HCT116 (cell line): ENCODE measurements at regions not wholly inside any gene's neighbourhood (a gene's known extent, or its start where the extent isn't known, plus 50 kb on each side); places are given as distances from the start of the nearest gene placed in this dataset.

Experiments used
- ATAC-seq: fragments of 200-7000 bp; cut with Tn5 transposase; 2 replicates; pipeline ENCODE4 v1.9.1; 2020; ENCODE audit warnings: mild to moderate bottlenecking, moderate library complexity
- BruUV-seq: library from RNA; stranded (reverse); fragments of 400-500 nt; replicated peaks from 2 replicates; lab custom pipeline; 2021; lab: Mats Ljungman, UMichigan
- CTCF ChIA-PET: fragments of 300-600 bp; sonication (Branson Sonifier 250); formaldehyde crosslinking; loops from one replicate; lab custom pipeline; 2021; ENCODE audit warnings: antibody characterized with exemption; lab: Charles Lee
- POLR2A ChIA-PET: fragments of 300-600, 350-600 bp; sonication (Branson Sonifier 250); formaldehyde crosslinking; loops from one replicate; lab custom pipeline; 2021; ENCODE audit warnings: antibody characterized with exemption; lab: Charles Lee
- RAD21 ChIA-PET, 2 experiments: fragments of 300-600 bp; sonication (Branson Sonifier 250); formaldehyde crosslinking; loops; one replicate each; lab custom pipeline; 2023; ENCODE audit warnings: low total read pairs in 2 of 2; ENCODE audit not compliant: uncharacterized antibody in 2 of 2, unreplicated experiment in 2 of 2, low non-redundant PET in 1 of 2; lab: Charles Lee
- DNase-seq: peaks from one replicate; pipeline ENCODE4 v3.0.0-alpha.2; 2010; ENCODE audit warnings: low read depth, low spot score
- H2AFZ ChIP-seq: fragments of 200-600 bp; shearing (Covaris generic), sonication (generic); 2 replicates; pipeline ENCODE4 v1.6.1; 2017; ENCODE audit warnings: low read depth, mixed run types, mixed read lengths, antibody characterized with exemption, low read length; ENCODE audit not compliant: poor library complexity, severe bottlenecking
- H3K27ac ChIP-seq: 2 replicates; pipeline ENCODE4 v1.5.1; 2012; ENCODE audit warnings: low read depth, low read length
- H3K27me3 ChIP-seq: fragments of 200-600 bp; sonication (generic); 2 replicates; pipeline ENCODE4 v1.6.1; 2016; ENCODE audit warnings: mixed run types, low read length, mixed read lengths; ENCODE audit not compliant: insufficient read depth
- H3K36me3 ChIP-seq, 2 experiments: fragments of 200-500 bp in 1 of 2; fragments of 200-600 bp in 1 of 2; sonication (Bioruptor generic) in 1 of 2; sonication (generic) in 1 of 2; 2 replicates each; pipeline versions ENCODE4 v1.5.1 to v1.6.1; 2014 to 2016; ENCODE audit warnings: low read length in 2 of 2, inconsistent platforms in 1 of 2, mixed read lengths in 1 of 2, mixed run types in 1 of 2; ENCODE audit not compliant: insufficient read depth in 2 of 2, control insufficient read depth in 1 of 2
- H3K4me1 ChIP-seq, 2 experiments: fragments of 200-600 bp in 1 of 2; sonication (generic) in 1 of 2; 2 replicates each; pipeline versions ENCODE4 v1.5.1 to v1.6.1; 2012 to 2017; ENCODE audit warnings: low read length in 2 of 2, inconsistent platforms in 1 of 2, mild to moderate bottlenecking in 1 of 2, mixed read lengths in 1 of 2, mixed run types in 1 of 2, moderate library complexity in 1 of 2; ENCODE audit not compliant: insufficient read depth in 2 of 2, control insufficient read depth in 1 of 2
- H3K4me2 ChIP-seq: fragments of 200-600 bp; sonication (generic); 2 replicates; pipeline ENCODE4 v1.6.1; 2017; ENCODE audit warnings: mixed run types, low read length, mixed read lengths
- H3K4me3 ChIP-seq, 2 experiments: fragments of 200-600 bp in 1 of 2; sonication (generic) in 1 of 2; replicated peaks in 1 of 2; 2 replicates each; pipeline ENCODE4 v1.5.1; 2011 to 2016; ENCODE audit warnings: low read length in 2 of 2, control low read depth in 1 of 2, low read depth in 1 of 2, mild to moderate bottlenecking in 1 of 2, mixed read lengths in 1 of 2, mixed run types in 1 of 2
- H3K79me2 ChIP-seq: fragments of 200-600 bp; sonication (generic); 2 replicates; pipeline ENCODE4 v1.6.1; 2017; ENCODE audit warnings: mild to moderate bottlenecking, mixed run types, low read length, moderate library complexity, mixed read lengths; ENCODE audit not compliant: insufficient read depth
- H3K9ac ChIP-seq: fragments of 200-600 bp; sonication (generic); 2 replicates; pipeline ENCODE4 v1.6.1; 2016; ENCODE audit warnings: low read length, mixed read lengths
- H3K9me2 ChIP-seq: fragments of 200-600 bp; sonication (generic), shearing (Covaris generic); 2 replicates; pipeline ENCODE4 v1.6.1; 2017; ENCODE audit warnings: mixed run types, mild to moderate bottlenecking, moderate library complexity; ENCODE audit not compliant: insufficient read depth
- H3K9me3 ChIP-seq, 2 experiments: fragments of 200-500 bp in 1 of 2; fragments of 200-600 bp in 1 of 2; sonication (Bioruptor generic) in 1 of 2; sonication (generic) in 1 of 2; 2 replicates each; pipeline ENCODE4 v1.6.1; 2014 to 2017; ENCODE audit warnings: low read length in 2 of 2, mixed read lengths in 2 of 2, inconsistent platforms in 1 of 2, low read depth in 1 of 2, mild to moderate bottlenecking in 1 of 2, mixed run types in 1 of 2, moderate library complexity in 1 of 2; ENCODE audit not compliant: control insufficient read depth in 1 of 2, insufficient read depth in 1 of 2
- H4K20me1 ChIP-seq: fragments of 200-600 bp; sonication (generic), shearing (Covaris generic); 2 replicates; pipeline ENCODE4 v1.6.1; 2017; ENCODE audit warnings: mixed run types, mild to moderate bottlenecking, moderate library complexity; ENCODE audit not compliant: insufficient read depth
- CBX3 ChIP-seq: IDR thresholded peaks from 2 replicates; pipeline ENCODE4 v1.6.1; 2012; ENCODE audit warnings: low read depth
- CEBPB ChIP-seq: IDR thresholded peaks from 2 replicates; pipeline ENCODE4 v1.6.1; 2012; ENCODE audit warnings: low read depth
- EZH2 ChIP-seq: fragments of 200-600 bp; sonication (generic); IDR thresholded peaks from 2 replicates; pipeline ENCODE4 v1.6.1; 2017; ENCODE audit warnings: antibody characterized with exemption, mixed run types
- FOSL1 ChIP-seq: IDR thresholded peaks from 2 replicates; pipeline ENCODE4 v1.6.1; 2012; ENCODE audit warnings: low read depth
- JUND ChIP-seq: IDR thresholded peaks from 2 replicates; pipeline ENCODE4 v1.6.1; 2012
- POLR2A ChIP-seq: IDR thresholded peaks from 2 replicates; pipeline ENCODE4 v1.7.0; 2011; ENCODE audit warnings: borderline replicate concordance; ENCODE audit not compliant: insufficient read depth, insufficient read length; ENCODE audit errors: extremely low read depth
- POLR2AphosphoS5 ChIP-seq: IDR thresholded peaks from 2 replicates; pipeline ENCODE4 v1.6.1; 2011; ENCODE audit warnings: mild to moderate bottlenecking, low read depth, low read length, moderate library complexity
- RAD21 ChIP-seq: IDR thresholded peaks from 2 replicates; pipeline ENCODE4 v1.6.1; 2012; ENCODE audit warnings: low read depth, mild to moderate bottlenecking
- SRF ChIP-seq: IDR thresholded peaks from 2 replicates; pipeline ENCODE4 v1.6.1; 2012; ENCODE audit warnings: low read depth
- YY1 ChIP-seq: IDR thresholded peaks from 2 replicates; pipeline ENCODE4 v1.6.1; 2011; ENCODE audit warnings: low read length, low read depth, moderate library complexity, mild to moderate bottlenecking; ENCODE audit not compliant: insufficient replicate concordance; ENCODE audit errors: extremely low read depth
- ZBTB33 ChIP-seq: IDR thresholded peaks from 2 replicates; pipeline ENCODE4 v1.6.1; 2011; ENCODE audit warnings: mild to moderate bottlenecking, low read length, moderate library complexity; ENCODE audit not compliant: insufficient replicate concordance; ENCODE audit errors: extremely low read depth
- ZFX ChIP-seq: fragments of 450-650 bp; IDR thresholded peaks from 2 replicates; pipeline ENCODE4 v1.6.1; 2017
- intact Hi-C: fragments of 100-400 bp; cut with micrococcal nuclease; formaldehyde crosslinking; loops from 2 replicates; pipeline ENCODE4 v1.10.0; 2022

- peaks cover 0 to 4% of the 10 kb centered on the region in 2 experiments; a peak in 2 of 4 replicates for H3K4me1 ChIP-seq
- no peak overlapping the region for H3K27ac ChIP-seq
- no peak overlapping the region for H3K4me2 ChIP-seq
- no peaks in the 10 kb centered on the region for H3K9me2 ChIP-seq
- TF ChIP-seq ZFX = no peak
- TF ChIP-seq POLR2A = no peak
- TF ChIP-seq EZH2 = no peak
- no peak for TF ChIP-seq JUND
- TF ChIP-seq YY1 = no peak
- no peak for TF ChIP-seq ZBTB33
- no peak for TF ChIP-seq RAD21
- TF ChIP-seq CEBPB = no peak
- TF ChIP-seq FOSL1 = no peak
- TF ChIP-seq SRF = no peak
- no peak for TF ChIP-seq POLR2AphosphoS5
- no peak for TF ChIP-seq CBX3
- no peaks in the 10 kb centered on the region for H3K9me3 ChIP-seq
- H3K4me3 ChIP-seq = no peak overlapping the region
- ChIA-PET POLR2A (no interaction called here), RAD21 (no interaction called here), CTCF (no interaction called here)
- DNase-seq = no peak
- no peaks in the 10 kb centered on the region for H3K27me3 ChIP-seq
- H2AFZ ChIP-seq = no peak overlapping the region
- no peaks in the 10 kb centered on the region for H3K79me2 ChIP-seq
- H3K36me3 ChIP-seq = no peaks in the 10 kb centered on the region
- intact Hi-C loops = no loop called here
- BruUV-seq = no TSS peak
- H4K20me1 ChIP-seq = no peaks in the 10 kb centered on the region
- no peak overlapping the region for H3K9ac ChIP-seq
- no peak for ATAC-seq
Measured at GRCh38 chr2:18913512-18913911, 324.1 kb upstream of the NT5C1B start.
